ENCODE measurements at regions not wholly inside any gene's neighbourhood (a gene's known extent, or its start where the extent isn't known, plus 50 kb on each side); places are given as distances from the start of the nearest gene placed in this dataset.

DNA sequence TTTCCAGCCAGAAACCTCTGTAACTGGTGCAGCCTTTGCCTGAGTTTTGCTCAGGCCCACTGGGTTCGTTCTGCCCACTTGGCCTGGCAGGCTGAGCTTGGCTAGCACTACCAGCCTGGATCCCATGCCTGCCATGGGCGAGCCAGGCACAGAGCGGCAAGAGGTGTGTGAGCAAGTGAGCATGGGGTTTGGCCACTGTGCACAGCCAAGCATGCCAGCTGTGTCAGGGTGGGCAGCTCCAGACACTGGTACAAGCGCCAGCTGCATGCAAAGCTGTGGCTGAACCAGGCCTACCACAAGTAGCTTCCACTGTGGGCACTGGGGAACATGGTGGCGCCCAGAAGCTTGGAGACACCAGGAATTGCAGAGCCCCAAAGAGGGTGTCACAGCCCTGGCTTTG, 56.3 kb upstream of the LDAH start:
- TF ChIP-seq SPI1 (IDR thresholded peaks at IDR 0.05; ENCODE audit: borderline replicate concordance, low read depth) (no peak), GABPA (IDR thresholded peaks at IDR 0.05; ENCODE audit: low read depth) (no peak), POLR2AphosphoS5 (IDR thresholded peaks at IDR 0.05; ENCODE audit: low read depth) (no peak)
- TF ChIP-seq, protein P1, sequence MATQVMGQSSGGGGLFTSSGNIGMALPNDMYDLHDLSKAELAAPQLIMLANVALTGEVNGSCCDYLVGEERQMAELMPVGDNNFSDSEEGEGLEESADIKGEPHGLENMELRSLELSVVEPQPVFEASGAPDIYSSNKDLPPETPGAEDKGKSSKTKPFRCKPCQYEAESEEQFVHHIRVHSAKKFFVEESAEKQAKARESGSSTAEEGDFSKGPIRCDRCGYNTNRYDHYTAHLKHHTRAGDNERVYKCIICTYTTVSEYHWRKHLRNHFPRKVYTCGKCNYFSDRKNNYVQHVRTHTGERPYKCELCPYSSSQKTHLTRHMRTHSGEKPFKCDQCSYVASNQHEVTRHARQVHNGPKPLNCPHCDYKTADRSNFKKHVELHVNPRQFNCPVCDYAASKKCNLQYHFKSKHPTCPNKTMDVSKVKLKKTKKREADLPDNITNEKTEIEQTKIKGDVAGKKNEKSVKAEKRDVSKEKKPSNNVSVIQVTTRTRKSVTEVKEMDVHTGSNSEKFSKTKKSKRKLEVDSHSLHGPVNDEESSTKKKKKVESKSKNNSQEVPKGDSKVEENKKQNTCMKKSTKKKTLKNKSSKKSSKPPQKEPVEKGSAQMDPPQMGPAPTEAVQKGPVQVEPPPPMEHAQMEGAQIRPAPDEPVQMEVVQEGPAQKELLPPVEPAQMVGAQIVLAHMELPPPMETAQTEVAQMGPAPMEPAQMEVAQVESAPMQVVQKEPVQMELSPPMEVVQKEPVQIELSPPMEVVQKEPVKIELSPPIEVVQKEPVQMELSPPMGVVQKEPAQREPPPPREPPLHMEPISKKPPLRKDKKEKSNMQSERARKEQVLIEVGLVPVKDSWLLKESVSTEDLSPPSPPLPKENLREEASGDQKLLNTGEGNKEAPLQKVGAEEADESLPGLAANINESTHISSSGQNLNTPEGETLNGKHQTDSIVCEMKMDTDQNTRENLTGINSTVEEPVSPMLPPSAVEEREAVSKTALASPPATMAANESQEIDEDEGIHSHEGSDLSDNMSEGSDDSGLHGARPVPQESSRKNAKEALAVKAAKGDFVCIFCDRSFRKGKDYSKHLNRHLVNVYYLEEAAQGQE (IDR thresholded peaks at IDR 0.05; ENCODE audit: insufficient replicate concordance, low read depth) = no peak
- TF ChIP-seq, protein P2, sequence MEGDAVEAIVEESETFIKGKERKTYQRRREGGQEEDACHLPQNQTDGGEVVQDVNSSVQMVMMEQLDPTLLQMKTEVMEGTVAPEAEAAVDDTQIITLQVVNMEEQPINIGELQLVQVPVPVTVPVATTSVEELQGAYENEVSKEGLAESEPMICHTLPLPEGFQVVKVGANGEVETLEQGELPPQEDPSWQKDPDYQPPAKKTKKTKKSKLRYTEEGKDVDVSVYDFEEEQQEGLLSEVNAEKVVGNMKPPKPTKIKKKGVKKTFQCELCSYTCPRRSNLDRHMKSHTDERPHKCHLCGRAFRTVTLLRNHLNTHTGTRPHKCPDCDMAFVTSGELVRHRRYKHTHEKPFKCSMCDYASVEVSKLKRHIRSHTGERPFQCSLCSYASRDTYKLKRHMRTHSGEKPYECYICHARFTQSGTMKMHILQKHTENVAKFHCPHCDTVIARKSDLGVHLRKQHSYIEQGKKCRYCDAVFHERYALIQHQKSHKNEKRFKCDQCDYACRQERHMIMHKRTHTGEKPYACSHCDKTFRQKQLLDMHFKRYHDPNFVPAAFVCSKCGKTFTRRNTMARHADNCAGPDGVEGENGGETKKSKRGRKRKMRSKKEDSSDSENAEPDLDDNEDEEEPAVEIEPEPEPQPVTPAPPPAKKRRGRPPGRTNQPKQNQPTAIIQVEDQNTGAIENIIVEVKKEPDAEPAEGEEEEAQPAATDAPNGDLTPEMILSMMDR (IDR thresholded peaks at IDR 0.05; ENCODE audit: insufficient read depth, low read length) = no peak
- H3K27me3 ChIP-seq (ENCODE audit: insufficient read depth, poor library complexity, severe bottlenecking) = no peaks in the 10 kb centered on the region
- H3K4me3 ChIP-seq (replicated peaks; ENCODE audit: insufficient read depth, low read length) = no peak overlapping the region
- no peak overlapping the region for H3K27ac ChIP-seq (replicated peaks)
- no peak for DNase-seq (ENCODE audit: low read depth in 1 of 2, low spot score in 1 of 2)

- no peak overlapping the region for H3K4me3 ChIP-seq (replicated peaks; ENCODE audit: insufficient read depth, low read length)
- H3K27me3 ChIP-seq (ENCODE audit: insufficient read depth, poor library complexity, severe bottlenecking) = no peaks in the 10 kb centered on the region
- no peak overlapping the region for H3K27ac ChIP-seq (replicated peaks)
- no peak for DNase-seq (ENCODE audit: low read depth in 1 of 2, low spot score in 1 of 2)
- TF ChIP-seq, protein P2 (IDR thresholded peaks at IDR 0.05; ENCODE audit: insufficient read depth, low read length) = no peak
- no peak for TF ChIP-seq POLR2AphosphoS5 (IDR thresholded peaks at IDR 0.05; ENCODE audit: low read depth)
- TF ChIP-seq SPI1 (IDR thresholded peaks at IDR 0.05; ENCODE audit: borderline replicate concordance, low read depth) = no peak
- TF ChIP-seq, protein P1 (IDR thresholded peaks at IDR 0.05; ENCODE audit: insufficient replicate concordance, low read depth) = no peak
- TF ChIP-seq GABPA (IDR thresholded peaks at IDR 0.05; ENCODE audit: low read depth) = no peak
Observed at GRCh38 chr2:20877960-20878359, 55.1 kb upstream of the LDAH start.

Measured in HL-60 (cell line).